Neural cell (in vitro differentiated cells): ENCODE measurements at regions not wholly inside any gene's neighbourhood (a gene's known extent, or its start where the extent isn't known, plus 50 kb on each side); places are given as distances from the start of the nearest gene placed in this dataset.

ENCODE experiments used
- H2AFZ ChIP-seq: fragments of 200-600, 300-800 bp; sonication (generic), shearing (Covaris generic); 2 replicates; pipeline ENCODE4 v1.6.0; 2014; ENCODE audit warnings: low read depth, mild to moderate bottlenecking, antibody characterized with exemption, low read length, moderate library complexity
- H3F3A ChIP-seq: fragments of 200-600 bp; shearing (Covaris generic); 2 replicates; pipeline ENCODE4 v1.6.1; 2016; ENCODE audit warnings: mild to moderate bottlenecking, moderate library complexity, mixed read lengths, antibody characterized with exemption, low read length; ENCODE audit not compliant: insufficient read depth, poor library complexity, severe bottlenecking
- H3K27ac ChIP-seq: fragments of 200-600, 300-800 bp; sonication (generic), shearing (Covaris generic); 2 replicates; pipeline ENCODE4 v1.5.1; 2014; ENCODE audit warnings: mild to moderate bottlenecking, low read length, moderate library complexity
- H3K27me3 ChIP-seq: fragments of 300-800, 200-600 bp; sonication (generic), shearing (Covaris generic); 2 replicates; pipeline ENCODE4 v1.6.0; 2014; ENCODE audit warnings: mild to moderate bottlenecking, low read depth, low read length, moderate library complexity; ENCODE audit not compliant: insufficient read depth
- H3K36me3 ChIP-seq: fragments of 300-800, 200-600 bp; sonication (generic), shearing (Covaris generic); 2 replicates; pipeline ENCODE4 v1.5.1; 2014; ENCODE audit warnings: mild to moderate bottlenecking, antibody characterized with exemption, low read length, moderate library complexity; ENCODE audit not compliant: insufficient read depth
- H3K4me2 ChIP-seq: fragments of 300-800, 200-600 bp; sonication (generic), shearing (Covaris generic); 2 replicates; pipeline ENCODE4 v1.6.0; 2014; ENCODE audit warnings: mild to moderate bottlenecking, low read length
- H3K4me3 ChIP-seq: fragments of 300-800, 200-600 bp; sonication (generic), shearing (Covaris generic); 2 replicates; pipeline ENCODE4 v1.5.1; 2014; ENCODE audit warnings: mild to moderate bottlenecking, low read length, moderate library complexity
- H3K79me2 ChIP-seq: fragments of 200-600 bp; shearing (Covaris generic); replicated peaks from 2 replicates; pipeline ENCODE4 v1.6.0; 2014; ENCODE audit warnings: mild to moderate bottlenecking, low read length, moderate library complexity; ENCODE audit not compliant: insufficient read depth
- H3K9ac ChIP-seq: fragments of 300-800, 200-600 bp; sonication (generic), shearing (Covaris generic); 2 replicates; pipeline ENCODE4 v1.6.1; 2016; ENCODE audit warnings: mild to moderate bottlenecking, low read length, mixed read lengths
- H3K9me2 ChIP-seq: fragments of 200-600 bp; shearing (Covaris generic); 2 replicates; pipeline ENCODE4 v1.6.1; 2016; ENCODE audit warnings: mild to moderate bottlenecking, low read length, mixed read lengths; ENCODE audit not compliant: insufficient read depth
- H3K9me3 ChIP-seq: fragments of 200-600, 300-800 bp; sonication (generic), shearing (Covaris generic); 2 replicates; pipeline ENCODE4 v1.6.1; 2016; ENCODE audit warnings: mild to moderate bottlenecking, mixed run types, low read length, moderate library complexity, mixed read lengths
- H4K20me1 ChIP-seq: fragments of 200-600 bp; shearing (Covaris generic); 2 replicates; pipeline ENCODE4 v1.6.1; 2016; ENCODE audit warnings: mild to moderate bottlenecking, mixed run types; ENCODE audit not compliant: insufficient read depth
- CTCF ChIP-seq: fragments of 450-650 bp; IDR thresholded peaks from 2 replicates; pipeline ENCODE4 v1.5.1; 2014; ENCODE audit warnings: antibody characterized with exemption, mild to moderate bottlenecking, moderate library complexity; ENCODE audit not compliant: poor library complexity, severe bottlenecking
- EP300 ChIP-seq: fragments of 450-650 bp; conservative IDR thresholded peaks from 2 replicates; pipeline ENCODE4 v1.6.1; 2014; ENCODE audit warnings: antibody characterized with exemption, mild to moderate bottlenecking, moderate library complexity; ENCODE audit not compliant: poor library complexity, severe bottlenecking
- EZH2 ChIP-seq: fragments of 200-600, 300-800 bp; shearing (Covaris generic), sonication (generic); IDR thresholded peaks from 2 replicates; pipeline ENCODE4 v1.6.1; 2014; ENCODE audit warnings: antibody characterized with exemption, low read length, borderline replicate concordance, mild to moderate bottlenecking; ENCODE audit not compliant: insufficient read depth, poor library complexity, severe bottlenecking
- MXI1 ChIP-seq: fragments of 450-650 bp; conservative IDR thresholded peaks from 2 replicates; pipeline ENCODE4 v1.6.1; 2014; ENCODE audit warnings: antibody characterized with exemption, mild to moderate bottlenecking; ENCODE audit not compliant: poor library complexity, severe bottlenecking
- POLR2AphosphoS5 ChIP-seq: IDR thresholded peaks from 2 replicates; pipeline ENCODE4 v1.6.1; 2012
- RAD21 ChIP-seq: fragments of 450-650 bp; conservative IDR thresholded peaks from 2 replicates; pipeline ENCODE4 v1.6.1; 2014; ENCODE audit warnings: antibody characterized with exemption, mild to moderate bottlenecking, moderate library complexity
- SMC3 ChIP-seq: fragments of 450-650 bp; conservative IDR thresholded peaks from 2 replicates; pipeline ENCODE4 v1.6.1; 2014; ENCODE audit warnings: antibody characterized with exemption, mild to moderate bottlenecking, moderate library complexity; ENCODE audit not compliant: poor library complexity
- TAF1 ChIP-seq: IDR thresholded peaks from 2 replicates; pipeline ENCODE4 v1.6.1; 2012; ENCODE audit warnings: low read depth
- TF ChIP-seq, protein P1 (sequence below): IDR thresholded peaks from 2 replicates; pipeline ENCODE4 v1.6.1; 2012; ENCODE audit warnings: borderline replicate concordance

- Histone ChIP-seq H3K9me2 (no peaks in the 10 kb centered on the region), H4K20me1 (no peaks in the 10 kb centered on the region), H3K9me3 (no peaks in the 10 kb centered on the region)
Measured at GRCh38 chrX:79601341-79602131, 234.4 kb upstream of the ITM2A start.

GRCh38 chrX:79592259-79592658 lies 225.1 kb upstream of the ITM2A start:
- no peaks in the 10 kb centered on the region for H4K20me1 ChIP-seq
- H3K9ac ChIP-seq: no peak overlapping the region
- H2AFZ ChIP-seq: no peak overlapping the region
- H3F3A ChIP-seq: no peaks in the 10 kb centered on the region
- H3K4me2 ChIP-seq: no peak overlapping the region
- H3K36me3 ChIP-seq: no peaks in the 10 kb centered on the region
- TF ChIP-seq TAF1: no peak
- no peak for TF ChIP-seq SMC3
- H3K9me2 ChIP-seq: no peaks in the 10 kb centered on the region
- H3K79me2 ChIP-seq: no peaks in the 10 kb centered on the region
- no peaks in the 10 kb centered on the region for H3K9me3 ChIP-seq
- no peaks in the 10 kb centered on the region for H3K27me3 ChIP-seq
- H3K4me3 ChIP-seq: no peak overlapping the region
- no peak overlapping the region for H3K27ac ChIP-seq

More at GRCh38 chrX:79601341-79602131, 234.4 kb upstream of the ITM2A start:
- H3K4me2 ChIP-seq: no peak overlapping the region
- H2AFZ ChIP-seq: no peak overlapping the region
- H3K27ac ChIP-seq: no peak overlapping the region
- H3K27me3 ChIP-seq: no peaks in the 10 kb centered on the region
- no peak overlapping the region for H3K9ac ChIP-seq
- no peaks in the 10 kb centered on the region for H3F3A ChIP-seq
- H3K36me3 ChIP-seq: no peaks in the 10 kb centered on the region
- TF ChIP-seq CTCF (no peak), SMC3 (no peak), TAF1 (no peak), EP300 (no peak), EZH2 (no peak), MXI1 (no peak)
- H3K79me2 ChIP-seq: no peaks in the 10 kb centered on the region
- H3K4me3 ChIP-seq: no peak overlapping the region

DNA sequence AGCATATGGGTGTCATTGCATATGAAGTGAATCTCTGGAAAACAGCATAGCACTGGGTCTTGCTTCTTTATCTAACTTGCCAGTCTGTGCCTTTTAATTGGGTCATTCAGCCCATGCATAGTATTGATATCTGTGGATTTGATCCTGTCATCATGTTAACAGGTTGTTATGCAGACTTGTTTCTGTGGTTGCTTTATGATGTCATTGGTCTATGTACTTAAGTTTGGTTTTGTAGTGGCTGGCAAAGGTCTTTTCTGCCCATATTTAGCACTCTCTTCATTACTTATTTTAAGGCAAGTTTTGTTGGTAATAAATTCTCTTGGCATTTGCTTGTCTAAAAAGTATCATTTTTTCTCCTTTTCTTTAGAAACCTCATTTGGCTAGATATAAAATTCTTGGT lies 221.1 kb upstream of the ITM2A start:
- Histone ChIP-seq H2AFZ (no peak overlapping the region), H3K9me3 (no peaks in the 10 kb centered on the region), H3K9ac (no peak overlapping the region), H3K4me3 (no peak overlapping the region), H3K36me3 (no peaks in the 10 kb centered on the region), H3F3A (no peaks in the 10 kb centered on the region), H3K79me2 (no peaks in the 10 kb centered on the region), H3K27me3 (no peaks in the 10 kb centered on the region), H3K9me2 (no peaks in the 10 kb centered on the region), H3K4me2 (no peak overlapping the region), H4K20me1 (no peaks in the 10 kb centered on the region), H3K27ac (no peak overlapping the region)
- TF ChIP-seq RAD21 (no peak), MXI1 (no peak), POLR2AphosphoS5 (no peak), EZH2 (no peak), EP300 (no peak), TAF1 (no peak), SMC3 (no peak), CTCF (no peak)
- TF ChIP-seq, protein P1, sequence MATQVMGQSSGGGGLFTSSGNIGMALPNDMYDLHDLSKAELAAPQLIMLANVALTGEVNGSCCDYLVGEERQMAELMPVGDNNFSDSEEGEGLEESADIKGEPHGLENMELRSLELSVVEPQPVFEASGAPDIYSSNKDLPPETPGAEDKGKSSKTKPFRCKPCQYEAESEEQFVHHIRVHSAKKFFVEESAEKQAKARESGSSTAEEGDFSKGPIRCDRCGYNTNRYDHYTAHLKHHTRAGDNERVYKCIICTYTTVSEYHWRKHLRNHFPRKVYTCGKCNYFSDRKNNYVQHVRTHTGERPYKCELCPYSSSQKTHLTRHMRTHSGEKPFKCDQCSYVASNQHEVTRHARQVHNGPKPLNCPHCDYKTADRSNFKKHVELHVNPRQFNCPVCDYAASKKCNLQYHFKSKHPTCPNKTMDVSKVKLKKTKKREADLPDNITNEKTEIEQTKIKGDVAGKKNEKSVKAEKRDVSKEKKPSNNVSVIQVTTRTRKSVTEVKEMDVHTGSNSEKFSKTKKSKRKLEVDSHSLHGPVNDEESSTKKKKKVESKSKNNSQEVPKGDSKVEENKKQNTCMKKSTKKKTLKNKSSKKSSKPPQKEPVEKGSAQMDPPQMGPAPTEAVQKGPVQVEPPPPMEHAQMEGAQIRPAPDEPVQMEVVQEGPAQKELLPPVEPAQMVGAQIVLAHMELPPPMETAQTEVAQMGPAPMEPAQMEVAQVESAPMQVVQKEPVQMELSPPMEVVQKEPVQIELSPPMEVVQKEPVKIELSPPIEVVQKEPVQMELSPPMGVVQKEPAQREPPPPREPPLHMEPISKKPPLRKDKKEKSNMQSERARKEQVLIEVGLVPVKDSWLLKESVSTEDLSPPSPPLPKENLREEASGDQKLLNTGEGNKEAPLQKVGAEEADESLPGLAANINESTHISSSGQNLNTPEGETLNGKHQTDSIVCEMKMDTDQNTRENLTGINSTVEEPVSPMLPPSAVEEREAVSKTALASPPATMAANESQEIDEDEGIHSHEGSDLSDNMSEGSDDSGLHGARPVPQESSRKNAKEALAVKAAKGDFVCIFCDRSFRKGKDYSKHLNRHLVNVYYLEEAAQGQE: no peak
